ENCODE measurements at regions not wholly inside any gene's neighbourhood (a gene's known extent, or its start where the extent isn't known, plus 50 kb on each side); places are given as distances from the start of the nearest gene placed in this dataset.

DNA sequence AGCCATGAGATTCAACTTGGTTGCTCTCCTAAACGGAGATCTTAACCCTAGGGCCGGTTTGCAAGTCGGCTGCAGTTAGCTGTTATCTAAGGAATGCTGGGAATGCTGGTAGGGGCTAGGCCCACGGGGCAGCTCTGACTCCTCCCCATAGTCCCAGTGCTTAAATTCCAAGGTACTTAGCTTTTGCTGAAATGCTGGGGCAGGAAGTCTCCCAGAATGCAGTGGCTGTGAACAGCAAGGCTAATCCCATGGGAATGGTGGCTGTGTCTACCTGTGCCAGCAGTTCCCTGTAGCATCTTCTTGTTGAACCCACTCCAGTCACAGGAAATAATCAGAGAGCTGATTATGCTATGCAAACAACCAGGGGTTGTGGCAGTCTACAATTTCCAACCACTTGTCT is 102.5 kb upstream of the TJP1 start:
- no peak for TF ChIP-seq CTCF (IDR thresholded peaks at IDR 0.05)
- TF ChIP-seq POLR2A (IDR thresholded peaks at IDR 0.05), result no peak

Data from esophagus squamous epithelium (tissue), 4 donors.